ENCODE measurements at regions not wholly inside any gene's neighbourhood (a gene's known extent, or its start where the extent isn't known, plus 50 kb on each side); places are given as distances from the start of the nearest gene placed in this dataset.
"Not testable (repeated sequence)": the region's sequence is repeated elsewhere in the genome, so short reads cannot be mapped to it uniquely, and the experiment has no call there.

DNA sequence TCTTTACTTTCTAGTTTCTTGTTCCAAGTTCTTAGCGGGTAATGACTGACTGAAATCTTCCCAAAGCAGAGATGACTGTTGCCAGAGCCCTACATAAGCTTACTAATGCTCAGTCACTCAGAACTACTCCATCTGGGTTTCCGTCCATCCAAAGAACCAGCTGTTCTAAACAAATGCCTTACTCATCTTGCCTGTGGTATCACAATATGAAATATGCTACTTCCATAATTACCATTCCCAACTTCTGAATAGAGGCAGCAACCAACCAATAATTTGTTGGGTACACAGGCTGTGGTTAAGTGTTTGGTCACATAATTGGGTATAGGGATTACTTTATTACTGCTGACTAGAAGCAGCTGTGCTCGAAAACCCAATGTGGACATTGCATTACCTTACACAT, 930.2 kb upstream of the DIAPH2 start:
- H3K4me1 ChIP-seq: no peaks in the 10 kb centered on the region
- intact Hi-C loops (cut with DNase I): no loop called here

DNA sequence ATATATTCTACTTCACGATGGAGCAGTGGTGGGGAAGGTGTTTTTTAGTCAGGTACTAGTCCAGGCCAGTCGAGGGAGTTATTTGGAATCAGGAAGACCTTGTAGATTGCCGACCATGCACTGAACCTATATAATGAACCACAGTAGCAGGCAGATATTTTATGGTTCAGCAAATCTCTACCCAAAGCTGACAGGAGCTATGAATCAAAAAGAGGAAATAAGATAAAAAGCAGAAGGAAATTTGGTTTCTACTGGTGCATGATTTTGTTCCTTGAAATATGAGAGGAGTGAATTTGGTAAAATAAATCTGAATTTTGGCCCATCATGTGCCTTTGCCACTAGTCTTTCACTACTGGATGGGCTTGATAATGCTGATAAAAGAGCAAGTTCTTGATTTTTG, 924.3 kb upstream of the DIAPH2 start:
- TF ChIP-seq, protein P1, sequence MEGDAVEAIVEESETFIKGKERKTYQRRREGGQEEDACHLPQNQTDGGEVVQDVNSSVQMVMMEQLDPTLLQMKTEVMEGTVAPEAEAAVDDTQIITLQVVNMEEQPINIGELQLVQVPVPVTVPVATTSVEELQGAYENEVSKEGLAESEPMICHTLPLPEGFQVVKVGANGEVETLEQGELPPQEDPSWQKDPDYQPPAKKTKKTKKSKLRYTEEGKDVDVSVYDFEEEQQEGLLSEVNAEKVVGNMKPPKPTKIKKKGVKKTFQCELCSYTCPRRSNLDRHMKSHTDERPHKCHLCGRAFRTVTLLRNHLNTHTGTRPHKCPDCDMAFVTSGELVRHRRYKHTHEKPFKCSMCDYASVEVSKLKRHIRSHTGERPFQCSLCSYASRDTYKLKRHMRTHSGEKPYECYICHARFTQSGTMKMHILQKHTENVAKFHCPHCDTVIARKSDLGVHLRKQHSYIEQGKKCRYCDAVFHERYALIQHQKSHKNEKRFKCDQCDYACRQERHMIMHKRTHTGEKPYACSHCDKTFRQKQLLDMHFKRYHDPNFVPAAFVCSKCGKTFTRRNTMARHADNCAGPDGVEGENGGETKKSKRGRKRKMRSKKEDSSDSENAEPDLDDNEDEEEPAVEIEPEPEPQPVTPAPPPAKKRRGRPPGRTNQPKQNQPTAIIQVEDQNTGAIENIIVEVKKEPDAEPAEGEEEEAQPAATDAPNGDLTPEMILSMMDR (IDR thresholded peaks at IDR 0.05): no peak
- DNase-seq: no peak
- ATAC-seq: no peak
- Histone ChIP-seq H3K27me3 (ENCODE audit: low read depth) (no peaks in the 10 kb centered on the region), H3K9me3 (no peaks in the 10 kb centered on the region), H3K36me3 (no peaks in the 10 kb centered on the region), H3K4me3 (no peak overlapping the region), H3K4me1 (no peaks in the 10 kb centered on the region), H3K27ac (no peak overlapping the region)
- intact Hi-C loops (cut with DNase I): no loop called here

More for the DNA sequence above, 930.2 kb upstream of the DIAPH2 start:
- Histone ChIP-seq H3K36me3 (no peaks in the 10 kb centered on the region), H3K9me3 (no peaks in the 10 kb centered on the region), H3K4me3 (no peak overlapping the region), H3K27me3 (ENCODE audit: low read depth) (no peaks in the 10 kb centered on the region), H3K27ac (no peak overlapping the region)
- TF ChIP-seq, protein P1 (IDR thresholded peaks at IDR 0.05): no peak
- DNase-seq: no peak
- ATAC-seq: no peak

DNA sequence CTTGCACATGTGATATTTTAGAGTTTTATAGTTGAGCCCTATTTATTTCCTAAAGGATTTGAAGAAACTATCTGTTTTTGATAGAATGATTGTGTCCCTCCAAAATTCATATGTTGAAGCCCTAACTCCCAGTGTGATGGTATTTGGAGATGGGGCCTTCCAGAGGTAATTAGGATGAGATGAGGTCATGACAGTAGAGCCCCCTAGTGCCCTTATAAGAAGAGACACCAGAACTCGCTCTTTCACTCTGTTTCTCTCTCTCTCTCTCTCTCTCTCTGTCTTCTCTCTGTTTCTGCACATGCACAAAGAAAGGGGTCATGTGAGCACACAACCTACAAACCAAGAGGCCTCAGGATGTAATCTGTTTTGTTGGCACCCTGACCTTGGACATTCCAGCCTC, 921.9 kb upstream of the DIAPH2 start:
- ATAC-seq: no peak
- H3K27me3 ChIP-seq (ENCODE audit: low read depth): no peaks in the 10 kb centered on the region
- H3K4me3 ChIP-seq: no peak overlapping the region
- no peaks in the 10 kb centered on the region for H3K4me1 ChIP-seq
- intact Hi-C loops (cut with DNase I): no loop called here
- no peaks in the 10 kb centered on the region for H3K9me3 ChIP-seq
- H3K36me3 ChIP-seq: no peaks in the 10 kb centered on the region
- TF ChIP-seq, protein P1 (IDR thresholded peaks at IDR 0.05): no peak
- no peak for DNase-seq
- H3K27ac ChIP-seq: no peak overlapping the region

DNA sequence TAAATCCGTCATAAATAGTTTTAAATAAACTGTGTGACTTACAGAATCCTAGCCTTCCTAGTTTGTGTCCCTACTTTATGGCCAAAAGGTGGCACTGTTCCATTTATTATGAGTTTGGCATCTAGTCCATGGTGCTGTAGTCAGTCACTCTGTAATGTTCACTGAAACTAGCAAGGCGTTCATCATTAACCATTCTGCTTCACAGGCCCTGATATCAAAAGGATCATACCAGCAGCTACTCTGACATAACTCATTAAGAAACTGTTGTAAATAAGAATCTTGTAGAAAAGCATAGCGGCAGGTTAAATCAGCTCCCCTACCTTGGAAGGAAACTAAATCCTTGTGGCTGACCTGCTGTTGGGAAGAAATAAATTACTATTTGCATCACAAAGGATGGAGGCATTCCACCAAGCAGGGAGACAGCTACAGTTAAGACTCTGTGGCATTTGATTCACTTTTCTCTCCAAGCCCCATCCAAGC, 919.6 kb upstream of the DIAPH2 start:
- Histone ChIP-seq H3K4me3 (no peak overlapping the region), H3K36me3 (no peaks in the 10 kb centered on the region), H3K9me3 (no peaks in the 10 kb centered on the region), H3K4me1 (no peaks in the 10 kb centered on the region), H3K27ac (no peak overlapping the region), H3K27me3 (ENCODE audit: low read depth) (no peaks in the 10 kb centered on the region)
- intact Hi-C loops (cut with DNase I): no loop called here
- TF ChIP-seq, protein P1 (IDR thresholded peaks at IDR 0.05): peak; percentile 36
- DNase-seq (no peak), ATAC-seq (no peak)

DNA sequence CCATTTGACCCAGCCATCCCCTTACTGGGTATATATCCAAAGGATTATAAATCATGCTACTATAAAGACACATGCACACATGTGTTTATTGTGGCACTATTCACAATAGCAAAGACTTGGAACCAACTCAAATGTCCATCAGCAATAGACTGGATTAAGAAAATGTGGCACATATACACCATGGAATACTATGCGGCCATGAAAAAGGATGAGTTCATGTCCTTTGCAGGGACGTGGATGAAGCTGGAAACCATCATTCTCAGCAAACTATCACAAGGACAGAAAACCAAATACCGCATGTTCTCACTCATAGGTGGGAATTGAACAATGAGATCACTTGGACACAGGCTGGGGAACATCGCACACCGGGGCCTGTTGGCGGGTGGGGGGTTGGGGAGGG, 913.4 kb upstream of the DIAPH2 start:
- H3K27ac ChIP-seq; H3K9me3 ChIP-seq; H3K4me1 ChIP-seq; ATAC-seq; H3K27me3 ChIP-seq (ENCODE audit: low read depth); H3K36me3 ChIP-seq; H3K4me3 ChIP-seq; intact Hi-C loops (cut with DNase I); DNase-seq: not testable (repeated sequence)

DNA sequence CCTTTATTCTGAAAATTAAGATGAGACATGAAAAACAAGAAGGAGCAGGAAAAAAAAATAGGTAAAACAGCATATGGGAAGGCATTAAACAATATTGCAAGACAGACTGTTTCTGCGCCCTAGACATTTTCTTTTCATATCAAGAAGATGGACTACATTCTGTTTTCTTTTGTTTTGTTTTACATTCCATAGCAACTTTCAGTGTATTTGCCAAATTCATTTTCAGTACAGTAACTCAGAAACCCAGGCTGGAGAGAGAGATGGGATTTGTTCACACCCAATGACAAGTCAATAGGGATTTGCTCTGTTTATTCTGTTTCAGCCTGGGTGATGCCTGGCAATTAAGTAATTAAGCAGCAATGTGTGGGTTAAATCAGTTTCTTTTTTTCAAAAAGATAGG, 892.8 kb upstream of the DIAPH2 start:
- TF ChIP-seq, protein P1 (IDR thresholded peaks at IDR 0.05): no peak
- H3K4me3 ChIP-seq: no peak overlapping the region
- no peak for ATAC-seq
- H3K9me3 ChIP-seq: no peaks in the 10 kb centered on the region
- H3K27me3 ChIP-seq (ENCODE audit: low read depth): no peaks in the 10 kb centered on the region
- no peaks in the 10 kb centered on the region for H3K4me1 ChIP-seq
- intact Hi-C loops (cut with DNase I): no loop called here
- H3K36me3 ChIP-seq: no peaks in the 10 kb centered on the region
- no peak for DNase-seq
- no peak overlapping the region for H3K27ac ChIP-seq
